ENCODE measurements at regions not wholly inside any gene's neighbourhood (a gene's known extent, or its start where the extent isn't known, plus 50 kb on each side); places are given as distances from the start of the nearest gene placed in this dataset.

- ATAC-seq (no peak), DNase-seq (no peak)
- 91 to 92% methylated on average over 11 of the region's 11 CpGs for WGBS, 2 donors
- no peaks in the 10 kb centered on the region for H3K36me3 ChIP-seq
- TF ChIP-seq, protein P1, sequence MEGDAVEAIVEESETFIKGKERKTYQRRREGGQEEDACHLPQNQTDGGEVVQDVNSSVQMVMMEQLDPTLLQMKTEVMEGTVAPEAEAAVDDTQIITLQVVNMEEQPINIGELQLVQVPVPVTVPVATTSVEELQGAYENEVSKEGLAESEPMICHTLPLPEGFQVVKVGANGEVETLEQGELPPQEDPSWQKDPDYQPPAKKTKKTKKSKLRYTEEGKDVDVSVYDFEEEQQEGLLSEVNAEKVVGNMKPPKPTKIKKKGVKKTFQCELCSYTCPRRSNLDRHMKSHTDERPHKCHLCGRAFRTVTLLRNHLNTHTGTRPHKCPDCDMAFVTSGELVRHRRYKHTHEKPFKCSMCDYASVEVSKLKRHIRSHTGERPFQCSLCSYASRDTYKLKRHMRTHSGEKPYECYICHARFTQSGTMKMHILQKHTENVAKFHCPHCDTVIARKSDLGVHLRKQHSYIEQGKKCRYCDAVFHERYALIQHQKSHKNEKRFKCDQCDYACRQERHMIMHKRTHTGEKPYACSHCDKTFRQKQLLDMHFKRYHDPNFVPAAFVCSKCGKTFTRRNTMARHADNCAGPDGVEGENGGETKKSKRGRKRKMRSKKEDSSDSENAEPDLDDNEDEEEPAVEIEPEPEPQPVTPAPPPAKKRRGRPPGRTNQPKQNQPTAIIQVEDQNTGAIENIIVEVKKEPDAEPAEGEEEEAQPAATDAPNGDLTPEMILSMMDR (IDR thresholded peaks at IDR 0.05): no peak
- H3K27me3 ChIP-seq: peaks cover 0 to 7% (median 0%) of the 10 kb centered on the region in 7 donors
- no peaks in the 10 kb centered on the region for H3K9me3 ChIP-seq
- intact Hi-C loops (cut with DNase I): no loop called here
- no peaks in the 10 kb centered on the region for H3K4me1 ChIP-seq
- H3K27ac ChIP-seq: no peak overlapping the region
- H3K4me3 ChIP-seq: no peak overlapping the region
Observed at GRCh38 chr4:189113389-189113888, 827.2 kb upstream of the FRG1 start.

DNA sequence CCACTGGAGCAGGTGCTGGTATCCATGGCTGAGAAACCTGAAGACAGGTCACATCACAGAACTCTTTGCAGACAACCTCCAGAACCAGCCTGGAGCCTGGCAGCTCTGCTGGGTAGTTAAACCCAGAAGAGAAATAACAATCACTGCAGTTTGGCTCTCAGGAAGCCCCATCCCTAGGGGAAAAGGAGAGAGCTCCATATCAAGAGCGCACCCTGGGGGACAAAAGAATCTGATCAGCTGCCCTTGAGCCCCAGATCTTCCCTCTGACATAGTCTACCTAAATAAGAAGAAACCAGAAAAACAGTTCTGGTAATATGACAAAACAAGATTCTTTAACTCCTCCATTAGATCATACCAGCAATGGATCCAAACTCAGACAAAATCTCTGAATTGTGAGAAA, 823.2 kb upstream of the FRG1 start:
- DNase-seq (no peak), ATAC-seq (no peak)
- TF ChIP-seq, protein P1 (IDR thresholded peaks at IDR 0.05): no peak
- Histone ChIP-seq H3K27ac (no peak overlapping the region), H3K27me3 (peaks cover 0 to 7% (median 0%) of the 10 kb centered on the region in 7 donors), H3K4me3 (no peak overlapping the region), H3K9me3 (no peaks in the 10 kb centered on the region), H3K36me3 (no peaks in the 10 kb centered on the region), H3K4me1 (no peaks in the 10 kb centered on the region)
- intact Hi-C loops (cut with DNase I): no loop called here
- WGBS, 2 donors: 37 to 95% methylated on average over 1 of the region's 1 CpG

DNA sequence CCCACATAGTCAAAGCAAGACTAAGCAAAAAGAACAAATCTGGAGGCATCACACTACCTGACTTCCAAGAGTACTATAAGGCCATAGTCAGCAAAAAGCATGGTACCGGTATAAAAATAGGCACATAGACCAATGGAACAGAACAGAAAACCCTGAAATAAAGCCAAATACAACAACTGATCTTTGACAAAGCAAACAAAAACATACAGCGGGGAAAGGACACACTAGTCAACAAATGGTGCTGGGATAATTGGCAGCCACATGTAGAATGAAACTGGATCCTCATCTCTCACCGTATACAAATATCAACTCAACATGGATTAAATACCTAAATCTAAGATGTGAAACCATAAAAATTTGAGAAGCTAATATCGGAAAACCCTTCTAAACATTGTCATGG, 819.3 kb upstream of the FRG1 start:
- no peak for ATAC-seq
- intact Hi-C loops (cut with DNase I): loop anchor here in 3 of 10 donors (10.0 kb wide), 1 partner anchor 1517 kb away; no protein-coding TSS in a partner anchor

GRCh38 chr4:189124149-189124758, 816.4 kb upstream of the FRG1 start:
- 33 to 42% methylated on average over 10 of the region's 10 CpGs for WGBS, 2 donors
- intact Hi-C loops (cut with DNase I): loop anchor here in 3 of 10 donors (10.0 kb wide), 1 partner anchor 1519 kb away; no protein-coding TSS in a partner anchor

More for the DNA sequence above, 819.3 kb upstream of the FRG1 start:
- WGBS, 2 donors: 84 to 90% methylated on average over 4 of the region's 4 CpGs
- TF ChIP-seq, protein P1 (IDR thresholded peaks at IDR 0.05): no peak
- Histone ChIP-seq H3K9me3 (peaks cover 0 to 5% (median 0%) of the 10 kb centered on the region in 11 donors), H3K36me3 (no peaks in the 10 kb centered on the region), H3K27ac (no peak overlapping the region), H3K27me3 (no peaks in the 10 kb centered on the region), H3K4me3 (no peak overlapping the region), H3K4me1 (no peaks in the 10 kb centered on the region)
- DNase-seq: no peak

More at GRCh38 chr4:189124149-189124758, 816.4 kb upstream of the FRG1 start:
- Histone ChIP-seq H3K27ac (no peak overlapping the region), H3K4me3 (no peak overlapping the region), H3K36me3 (no peaks in the 10 kb centered on the region), H3K4me1 (no peaks in the 10 kb centered on the region), H3K27me3 (no peaks in the 10 kb centered on the region), H3K9me3 (peaks cover 0 to 10% (median 0%) of the 10 kb centered on the region in 11 donors)
- DNase-seq (no peak), ATAC-seq (no peak)
- TF ChIP-seq, protein P1 (IDR thresholded peaks at IDR 0.05): peak; percentile 11 to 71 (median 58)
